SHP77 treated with DMSO at 0.1 percent for 48 hours (cell line): ENCODE measurements at regions not wholly inside any gene's neighbourhood (a gene's known extent, or its start where the extent isn't known, plus 50 kb on each side); places are given as distances from the start of the nearest gene placed in this dataset.
"Not testable (repeated sequence)": the region's sequence is repeated elsewhere in the genome, so short reads cannot be mapped to it uniquely, and the experiment has no call there.

Experiments used
- DNase-seq: peaks from one replicate; lab custom pipeline; 2025; lab: John Stamatoyannopoulos, UW

GRCh38 chr5:10126900-10127299, 122.8 kb downstream of the ATPSCKMT start:
- DNase-seq: no peak

DNA sequence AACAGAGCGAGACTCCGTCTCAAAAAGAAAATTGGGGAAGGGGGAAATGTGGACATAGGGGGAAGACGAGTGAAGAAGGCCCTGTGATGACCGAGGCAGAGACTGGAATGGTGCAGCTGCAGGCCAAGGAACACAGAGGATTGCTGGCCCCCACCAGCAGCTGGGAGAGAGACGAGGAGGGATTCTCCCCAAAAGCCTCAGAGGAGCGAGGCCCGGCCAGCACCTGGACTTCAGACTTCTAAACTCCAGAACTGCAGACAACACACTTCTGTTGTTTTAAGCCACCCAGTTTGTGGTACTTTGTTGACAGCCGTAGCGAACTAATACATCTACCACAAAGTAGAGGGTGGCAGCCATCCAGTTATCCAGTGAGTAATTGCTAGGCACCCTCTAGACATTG, 124.6 kb downstream of the ATPSCKMT start:
- no peak for DNase-seq

DNA sequence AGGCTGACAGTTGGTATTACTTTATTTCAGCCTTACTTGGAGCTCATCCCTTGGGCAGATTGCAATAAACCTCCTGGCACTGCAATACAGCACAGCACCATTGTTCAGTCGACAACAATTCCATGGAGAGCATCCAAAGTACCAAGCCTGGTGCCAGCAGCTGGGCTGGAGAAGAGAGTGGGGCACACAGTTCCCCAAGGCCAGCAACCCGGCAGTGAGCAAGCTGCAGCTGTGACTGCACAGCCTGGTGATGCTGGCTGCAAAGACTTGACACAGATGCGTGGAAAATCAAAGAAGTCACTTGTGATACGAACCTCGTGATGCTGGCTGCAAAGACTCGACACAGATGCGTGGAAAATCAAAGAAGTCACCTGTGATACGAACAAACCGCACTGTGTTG, 125.4 kb downstream of the ATPSCKMT start:
- DNase-seq: no peak

DNA sequence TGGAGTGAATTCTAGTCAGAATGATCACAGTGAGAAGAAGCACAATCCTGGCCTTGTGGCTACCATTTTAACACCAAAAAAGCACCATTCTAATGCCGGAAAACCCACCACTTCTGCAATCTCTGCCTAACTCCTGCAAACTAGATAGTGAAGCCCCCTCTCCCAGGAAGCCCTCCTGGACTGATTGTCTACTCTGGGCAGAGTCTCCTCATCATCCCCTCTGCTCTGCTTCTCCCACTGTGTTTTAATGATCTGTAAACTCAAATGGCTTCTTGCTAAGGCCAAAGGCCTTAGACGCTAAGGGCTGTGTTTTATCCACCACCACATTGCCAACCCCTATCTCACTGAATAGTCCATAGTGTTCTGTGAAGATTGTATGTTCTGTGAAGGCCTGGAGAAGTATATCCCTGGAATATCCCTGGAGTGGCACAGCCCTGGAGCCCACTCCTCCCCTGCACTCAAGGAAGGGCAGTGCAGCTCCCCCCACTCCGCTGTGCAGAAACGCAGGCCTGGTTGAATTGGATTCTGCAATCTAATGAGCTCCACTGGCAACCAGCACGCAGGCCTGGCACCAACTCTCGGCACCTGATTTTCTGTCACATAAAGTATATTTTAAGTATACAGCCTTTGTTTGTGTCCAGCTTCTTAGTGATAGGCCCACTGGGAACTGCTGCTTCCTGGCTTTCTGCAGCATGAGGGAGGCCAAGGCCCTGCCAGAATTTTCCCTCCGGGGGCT, 126.3 kb downstream of the ATPSCKMT start:
- no peak for DNase-seq

GRCh38 chr5:10122076-10122726, 127.5 kb downstream of the ATPSCKMT start:
- DNase-seq: no peak

DNA sequence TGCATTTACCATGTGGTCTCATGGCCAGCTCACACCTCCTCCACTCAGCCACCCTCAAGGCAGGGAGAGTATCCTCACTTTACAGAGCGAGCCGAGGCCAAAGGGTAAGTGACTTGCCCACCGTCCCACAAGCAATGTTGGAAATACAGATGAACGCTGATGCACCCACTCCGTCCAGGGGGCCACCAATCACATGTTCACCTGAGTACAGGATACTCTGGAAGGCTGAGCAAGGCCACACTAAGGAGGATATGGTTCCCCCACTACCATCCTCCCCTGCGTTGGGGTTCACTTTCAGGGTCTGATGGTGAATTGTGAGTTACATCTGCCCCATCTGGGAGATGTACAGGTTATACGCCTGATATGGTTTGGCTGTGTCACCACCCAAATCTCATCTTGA, 128.8 kb downstream of the ATPSCKMT start:
- no peak for DNase-seq

GRCh38 chr5:10118150-10118549, 131.5 kb downstream of the ATPSCKMT start:
- no peak for DNase-seq

DNA sequence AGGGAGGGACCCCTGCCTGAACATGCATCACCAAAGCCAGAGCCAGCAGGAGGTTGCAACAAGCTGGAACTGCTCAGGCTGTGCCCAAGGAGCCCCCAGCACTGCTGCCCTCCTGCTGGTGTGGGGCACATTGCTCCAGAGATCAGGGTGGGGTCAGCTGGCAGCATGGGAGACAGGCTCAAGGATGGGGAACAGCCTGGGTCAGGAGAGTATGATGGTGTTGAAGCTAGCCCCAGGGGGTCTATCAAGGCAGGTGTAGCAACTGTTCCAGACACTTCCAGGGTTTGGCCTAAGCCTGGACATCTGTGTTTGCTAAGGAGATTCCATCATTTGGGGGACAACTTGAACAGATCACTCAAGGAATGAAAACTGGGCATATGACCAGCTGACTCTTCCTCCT, 133.1 kb downstream of the ATPSCKMT start:
- DNase-seq: no peak

- DNase-seq: no peak
Measured at GRCh38 chr5:10115669-10116068, 134.0 kb downstream of the ATPSCKMT start.

DNA sequence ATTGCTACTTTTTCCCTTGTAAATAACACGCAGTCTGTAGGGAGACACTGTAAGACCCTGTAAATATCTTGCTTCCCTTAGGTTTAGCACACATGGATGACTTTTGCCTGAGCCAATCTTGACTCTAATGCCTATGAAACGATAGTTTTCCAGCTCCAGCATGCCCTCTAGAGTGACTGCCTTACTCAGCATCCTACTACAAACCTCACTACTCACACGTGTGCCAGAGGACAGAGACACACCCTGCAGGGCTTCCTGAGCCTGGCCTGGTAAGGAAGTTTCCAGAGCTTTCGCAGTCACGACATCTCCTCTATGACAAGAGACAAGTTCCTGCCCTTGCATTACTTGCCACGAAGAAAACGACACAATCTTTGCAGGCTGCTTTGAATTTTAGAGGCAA, 138.1 kb downstream of the ATPSCKMT start:
- DNase-seq: no peak

GRCh38 chr5:10110228-10110627, 139.5 kb downstream of the ATPSCKMT start:
- DNase-seq: no peak

DNA sequence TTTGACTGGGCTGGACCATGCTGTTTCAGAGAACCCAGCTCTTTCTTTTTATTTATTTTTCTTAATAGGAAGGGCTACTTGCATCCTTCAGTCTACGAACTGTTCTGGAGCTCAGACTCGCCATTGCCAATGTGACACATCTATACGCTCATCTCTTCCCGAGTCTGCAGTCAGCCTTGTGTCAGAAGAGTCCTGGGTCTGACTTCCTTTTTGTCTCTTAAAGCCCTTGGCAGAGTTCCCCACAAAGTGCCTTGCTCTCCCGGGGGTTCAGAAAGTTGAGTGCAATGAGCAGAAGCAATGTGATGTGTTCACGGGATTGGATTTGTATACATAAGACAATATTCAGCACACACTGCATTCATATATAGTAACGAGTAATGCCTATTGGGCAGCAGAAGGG, 140.4 kb downstream of the ATPSCKMT start:
- no peak for DNase-seq

DNA sequence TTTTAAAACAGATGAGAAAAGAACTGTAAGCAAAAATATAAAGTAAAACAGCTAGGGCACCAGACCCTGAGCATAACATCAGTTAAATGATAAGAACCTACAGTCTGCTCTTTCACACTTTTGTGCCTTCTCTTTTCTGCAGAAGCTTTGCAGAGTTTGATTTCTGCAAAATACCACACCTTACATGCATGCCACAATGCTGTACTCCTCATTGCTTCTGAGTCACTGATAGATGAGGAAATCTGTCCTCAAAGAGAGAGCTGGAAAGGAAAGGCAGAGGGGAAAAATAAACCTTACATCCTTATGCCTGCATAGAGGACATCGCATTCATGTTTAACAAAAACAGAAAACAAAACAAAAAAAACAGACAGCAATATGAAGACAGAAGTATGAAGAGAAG, 142.9 kb downstream of the ATPSCKMT start:
- DNase-seq: no peak

GRCh38 chr5:10106285-10106684, 143.4 kb downstream of the ATPSCKMT start:
- no peak for DNase-seq

GRCh38 chr5:10102706-10103497, 146.8 kb downstream of the ATPSCKMT start:
- no peak for DNase-seq

GRCh38 chr5:10102235-10102634, 147.5 kb downstream of the ATPSCKMT start:
- not testable (repeated sequence) for DNase-seq

- no peak for DNase-seq
Measured at GRCh38 chr5:10099548-10099947, 150.1 kb downstream of the ATPSCKMT start.

GRCh38 chr5:10091701-10092100, 158.0 kb downstream of the ATPSCKMT start:
- DNase-seq: no peak

GRCh38 chr5:10090074-10090473, 159.6 kb downstream of the ATPSCKMT start:
- DNase-seq: no peak

DNA sequence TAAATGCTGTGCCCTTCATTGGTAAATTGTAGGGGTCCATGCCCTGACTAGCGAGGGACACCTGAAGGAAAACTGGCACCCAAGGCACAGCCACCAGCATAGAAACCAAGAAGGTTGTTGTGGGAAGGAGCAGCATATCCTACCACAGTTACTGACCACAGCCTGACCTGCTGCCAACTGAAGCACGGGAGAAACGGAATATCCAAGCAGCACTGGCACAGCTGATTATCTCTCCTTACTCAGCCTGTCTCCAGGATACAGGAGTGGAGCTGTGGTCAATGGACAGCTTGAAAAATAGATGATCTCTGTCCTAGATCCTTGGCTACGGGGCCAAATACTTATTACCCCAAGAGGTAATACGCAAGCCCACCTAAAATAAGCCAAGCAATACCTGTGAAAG, 164.5 kb downstream of the ATPSCKMT start:
- DNase-seq: no peak

DNA sequence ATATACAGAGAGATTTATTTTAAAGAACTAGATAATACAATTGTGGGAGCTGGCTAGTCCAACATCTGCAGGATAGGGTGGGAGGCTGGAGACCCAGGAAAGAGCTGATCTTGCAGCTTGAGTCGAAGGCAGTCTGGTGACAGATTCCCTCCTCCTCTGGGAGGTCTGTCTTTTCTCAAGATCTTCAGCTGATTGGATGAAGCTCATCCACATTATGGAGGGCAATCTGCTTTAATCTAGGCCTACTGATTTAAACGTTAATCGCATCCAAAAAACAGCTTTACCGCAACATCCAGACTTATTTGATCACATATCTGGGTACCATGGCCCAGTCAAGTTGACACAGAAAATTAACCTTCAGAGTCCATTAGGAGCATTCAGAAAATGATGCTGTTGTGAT, 168.1 kb downstream of the ATPSCKMT start:
- no peak for DNase-seq

DNA sequence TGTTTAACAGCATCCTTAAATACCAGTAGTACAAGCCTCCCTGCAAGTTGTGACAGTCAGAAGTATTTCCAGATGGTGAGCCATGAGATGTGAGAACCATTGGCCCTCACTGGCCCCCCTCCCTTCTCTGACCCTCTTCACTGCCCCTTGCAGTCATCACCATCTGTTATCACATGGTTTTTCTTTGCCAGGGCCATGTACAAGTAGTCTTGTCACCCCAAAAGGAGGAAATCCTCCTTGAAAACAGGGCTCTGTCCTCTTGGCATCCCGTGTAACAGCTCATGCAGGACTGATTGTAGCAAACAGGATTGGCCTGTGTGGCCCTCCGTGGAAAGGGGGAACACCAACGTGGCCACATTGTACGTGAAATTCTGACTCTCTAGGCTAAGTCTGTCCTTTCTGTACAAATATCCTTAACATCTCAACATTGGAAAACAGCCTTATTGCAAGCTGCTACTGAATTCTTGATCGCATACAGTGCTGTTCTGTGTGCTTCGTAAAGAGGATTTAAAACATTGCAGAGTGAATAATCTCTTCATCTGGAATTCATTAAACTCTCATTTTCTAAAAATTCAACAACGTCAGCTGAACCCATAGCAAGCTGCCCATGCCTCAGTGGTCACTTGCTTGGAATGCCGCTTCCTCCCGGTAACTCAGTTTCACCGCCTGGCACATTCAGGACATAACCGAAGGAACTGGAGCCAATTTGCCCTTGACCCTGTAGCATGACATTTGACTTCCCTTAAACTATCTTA, 171.7 kb downstream of the ATPSCKMT start:
- DNase-seq: no peak
